ENCODE measurements at regions not wholly inside any gene's neighbourhood (a gene's known extent, or its start where the extent isn't known, plus 50 kb on each side); places are given as distances from the start of the nearest gene placed in this dataset.
"Not testable (repeated sequence)": the region's sequence is repeated elsewhere in the genome, so short reads cannot be mapped to it uniquely, and the experiment has no call there.

DNA sequence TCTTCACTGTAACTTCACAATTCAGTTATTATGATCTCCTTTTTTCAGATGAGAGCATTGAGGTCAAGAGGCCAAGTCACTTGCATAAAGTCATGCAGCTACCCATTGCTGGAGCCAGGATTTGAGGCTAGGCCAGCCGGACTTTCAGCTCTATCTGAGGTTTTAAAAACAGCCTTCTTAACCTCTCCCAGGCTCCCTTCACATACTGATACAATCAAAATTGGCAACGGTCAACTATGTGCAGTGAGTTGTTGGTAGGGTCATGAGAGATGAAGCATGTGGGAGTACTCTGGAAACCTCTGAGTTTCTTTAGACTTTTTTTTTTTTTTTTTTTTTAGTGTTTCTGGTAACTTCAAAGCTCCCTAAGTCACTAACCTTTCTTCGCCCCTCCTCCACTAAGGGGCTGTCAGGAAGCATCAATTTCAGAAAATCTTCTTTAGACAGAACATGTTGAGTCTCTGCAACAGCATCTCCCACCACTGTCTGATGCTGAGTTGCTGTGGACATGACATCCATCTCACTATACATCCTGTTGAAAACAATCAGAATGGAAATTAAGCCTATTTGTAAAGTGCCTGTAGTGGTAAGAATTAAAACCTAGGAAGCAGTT is 201.8 kb downstream of the SIPA1L2 start:
- Mint-ChIP-seq H3K4me1 (no peaks in the 10 kb centered on the region), H3K27ac (no peak overlapping the region), H3K4me3 (no peak overlapping the region), H3K9me3 (no peaks in the 10 kb centered on the region), H3K36me3 (no peaks in the 10 kb centered on the region), H3K27me3 (peaks cover 9% of the 10 kb centered on the region)
- CTCF ChIA-PET: no interaction called here
- DNase-seq: no peak

GRCh38 chr1:232426801-232427200 is 203.1 kb downstream of the SIPA1L2 start:
- CTCF ChIA-PET: no interaction called here
- no peaks in the 10 kb centered on the region for H3K36me3 Mint-ChIP-seq
- no peaks in the 10 kb centered on the region for H3K4me1 Mint-ChIP-seq
- no peak overlapping the region for H3K4me3 Mint-ChIP-seq
- H3K27me3 Mint-ChIP-seq: peaks cover 9% of the 10 kb centered on the region
- no peak for DNase-seq
- H3K27ac Mint-ChIP-seq: no peak overlapping the region
- no peaks in the 10 kb centered on the region for H3K9me3 Mint-ChIP-seq

- H3K9me3 Mint-ChIP-seq: no peaks in the 10 kb centered on the region
- DNase-seq: no peak
- no peaks in the 10 kb centered on the region for H3K4me1 Mint-ChIP-seq
- peaks cover 4% of the 10 kb centered on the region for H3K27me3 Mint-ChIP-seq
- CTCF ChIA-PET: no interaction called here
- no peaks in the 10 kb centered on the region for H3K36me3 Mint-ChIP-seq
- no peak overlapping the region for H3K4me3 Mint-ChIP-seq
- H3K27ac Mint-ChIP-seq: no peak overlapping the region
Measured at GRCh38 chr1:232425421-232425820, 204.5 kb downstream of the SIPA1L2 start.

DNA sequence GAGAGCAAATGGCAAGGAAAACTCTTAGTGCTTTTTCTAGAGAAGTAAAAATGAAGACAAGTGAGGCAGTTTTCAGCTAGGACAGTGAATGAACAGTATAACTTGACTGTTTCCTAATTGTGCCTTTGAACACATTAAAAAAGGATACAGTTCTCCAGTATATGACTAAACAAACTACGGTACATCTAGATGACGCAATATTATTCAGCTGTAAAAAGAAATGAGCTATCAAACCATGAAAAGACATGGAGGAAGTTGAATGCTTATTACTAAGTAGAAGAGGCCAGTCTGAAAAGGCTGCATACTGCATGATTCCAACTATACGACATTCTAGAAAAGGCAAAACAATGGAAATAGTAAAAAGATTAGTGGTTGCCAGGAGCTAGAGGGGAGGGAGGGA is 206.3 kb downstream of the SIPA1L2 start:
- H3K27ac Mint-ChIP-seq: no peak overlapping the region
- DNase-seq: no peak
- CTCF ChIA-PET: no interaction called here
- H3K27me3 Mint-ChIP-seq: peaks cover 3% of the 10 kb centered on the region
- no peaks in the 10 kb centered on the region for H3K9me3 Mint-ChIP-seq
- no peaks in the 10 kb centered on the region for H3K4me1 Mint-ChIP-seq
- no peak overlapping the region for H3K4me3 Mint-ChIP-seq
- no peaks in the 10 kb centered on the region for H3K36me3 Mint-ChIP-seq

DNA sequence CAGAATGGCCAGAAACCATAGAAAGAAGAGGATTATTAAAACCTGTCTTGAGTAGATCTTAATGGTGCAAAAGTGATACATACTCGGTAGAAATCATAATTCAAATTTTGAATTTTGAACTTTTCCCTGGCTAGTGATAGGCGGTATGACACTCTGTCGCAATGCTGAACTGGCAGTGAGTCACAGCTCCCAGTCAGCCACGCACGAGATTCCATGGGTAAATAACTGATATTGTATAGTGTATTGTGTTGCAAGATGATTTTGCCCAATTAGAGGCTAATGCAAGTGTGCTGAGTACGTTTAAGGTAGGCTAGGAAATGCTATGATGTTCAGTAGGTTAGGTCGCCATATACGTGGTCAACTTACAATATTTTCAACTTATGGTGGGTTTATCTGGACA is 207.0 kb downstream of the SIPA1L2 start:
- Mint-ChIP-seq H3K27me3 (peaks cover 3% of the 10 kb centered on the region), H3K36me3 (no peaks in the 10 kb centered on the region), H3K9me3 (no peaks in the 10 kb centered on the region), H3K4me3 (no peak overlapping the region), H3K27ac (no peak overlapping the region), H3K4me1 (no peaks in the 10 kb centered on the region)
- CTCF ChIA-PET: no interaction called here
- DNase-seq: no peak

DNA sequence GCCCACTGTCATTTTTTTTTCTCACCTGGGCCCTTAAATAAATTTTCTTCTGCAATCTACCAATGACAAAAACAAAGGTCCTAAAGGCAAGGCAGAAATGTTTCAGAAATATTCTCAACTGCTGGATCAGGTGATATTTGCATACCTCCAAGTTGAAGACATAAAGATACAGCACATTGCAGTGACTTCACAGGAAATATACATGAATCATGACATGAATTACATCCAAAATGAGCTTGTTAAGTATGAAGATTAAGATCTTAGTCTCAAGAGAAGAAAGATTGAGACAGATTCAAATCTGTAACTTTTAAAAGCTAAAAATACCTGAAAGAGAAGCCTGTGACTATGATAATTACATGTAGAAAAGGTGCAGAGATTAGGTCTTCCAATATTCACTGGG is 207.8 kb downstream of the SIPA1L2 start:
- DNase-seq: no peak
- Mint-ChIP-seq H3K27ac (no peak overlapping the region), H3K36me3 (no peaks in the 10 kb centered on the region), H3K4me1 (no peaks in the 10 kb centered on the region), H3K4me3 (no peak overlapping the region), H3K9me3 (no peaks in the 10 kb centered on the region), H3K27me3 (peaks cover 3% of the 10 kb centered on the region)
- CTCF ChIA-PET: no interaction called here

DNA sequence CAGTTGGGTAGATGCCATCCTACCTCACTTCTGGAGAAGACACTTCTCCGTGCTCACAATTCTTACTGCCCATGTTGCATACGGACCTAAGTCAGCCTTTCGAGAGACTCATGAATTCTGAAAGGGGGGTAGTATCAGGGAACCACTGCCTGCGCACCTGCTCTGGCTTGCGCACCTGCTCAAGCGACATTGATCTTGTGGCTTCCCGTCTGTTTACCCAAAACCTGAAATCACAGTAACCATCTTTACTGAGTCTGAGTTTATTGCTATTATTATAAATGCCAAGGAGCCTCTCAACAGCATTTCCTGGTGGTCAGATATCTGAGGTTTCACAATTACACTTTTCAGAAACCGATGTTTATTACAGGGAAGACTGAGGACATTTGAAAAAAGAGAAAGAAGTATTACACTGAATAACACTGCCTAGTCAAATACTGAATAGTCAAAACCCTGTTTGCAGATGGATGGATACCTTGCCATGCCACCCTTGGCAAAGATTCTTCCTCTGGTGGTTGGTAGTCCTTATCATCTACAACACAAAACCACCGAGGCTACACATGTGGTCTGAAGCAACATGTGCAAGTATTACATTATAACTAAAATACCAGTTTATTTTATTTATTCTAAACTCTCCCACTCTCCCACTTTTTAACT is 208.7 kb downstream of the SIPA1L2 start:
- Mint-ChIP-seq H3K27ac (no peak overlapping the region), H3K9me3 (no peaks in the 10 kb centered on the region), H3K36me3 (no peaks in the 10 kb centered on the region), H3K4me3 (no peak overlapping the region), H3K4me1 (no peaks in the 10 kb centered on the region), H3K27me3 (peaks cover 3% of the 10 kb centered on the region)
- no peak for DNase-seq
- CTCF ChIA-PET: no interaction called here

DNA sequence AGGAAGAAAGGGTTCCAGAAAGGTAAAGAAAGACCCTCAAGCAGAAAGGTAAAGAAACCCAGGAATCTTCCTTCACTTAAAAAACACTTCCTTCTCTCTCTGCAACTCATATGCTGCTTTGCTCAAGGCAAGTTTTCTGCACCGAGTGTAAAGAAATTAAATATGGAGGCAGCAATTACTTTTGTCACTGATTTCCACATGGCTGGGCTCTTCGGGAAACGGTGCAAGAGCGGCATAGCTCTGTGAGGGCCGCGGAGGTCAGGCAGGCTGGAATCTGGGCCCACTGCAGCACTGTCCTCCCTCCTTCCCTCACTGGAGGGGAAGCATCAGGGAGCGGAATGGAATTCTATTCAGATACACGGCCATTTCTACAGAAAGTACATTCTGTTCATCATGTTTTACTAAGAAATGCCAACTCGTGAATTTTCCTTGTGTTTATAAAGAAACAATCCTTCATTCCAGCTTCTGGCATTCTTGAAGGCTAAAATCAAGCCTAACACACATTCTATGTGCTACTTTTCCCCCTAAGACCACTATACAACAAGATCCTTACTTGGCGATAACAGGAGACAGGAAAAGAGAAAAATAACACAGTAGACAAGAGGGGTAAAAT is 212.2 kb downstream of the SIPA1L2 start:
- Mint-ChIP-seq H3K36me3 (no peaks in the 10 kb centered on the region), H3K27ac (no peak overlapping the region), H3K4me1 (no peaks in the 10 kb centered on the region), H3K9me3 (no peaks in the 10 kb centered on the region), H3K27me3 (no peaks in the 10 kb centered on the region), H3K4me3 (no peak overlapping the region)
- DNase-seq: no peak
- CTCF ChIA-PET: no interaction called here

GRCh38 chr1:232416026-232416568 is 213.8 kb downstream of the SIPA1L2 start:
- H3K4me1 Mint-ChIP-seq: no peaks in the 10 kb centered on the region
- H3K9me3 Mint-ChIP-seq: no peaks in the 10 kb centered on the region
- no peak overlapping the region for H3K4me3 Mint-ChIP-seq
- H3K27ac Mint-ChIP-seq: no peak overlapping the region
- no peaks in the 10 kb centered on the region for H3K36me3 Mint-ChIP-seq
- no peak for DNase-seq
- CTCF ChIA-PET: no interaction called here
- no peaks in the 10 kb centered on the region for H3K27me3 Mint-ChIP-seq

GRCh38 chr1:232415481-232415880 is 214.5 kb downstream of the SIPA1L2 start:
- H3K4me3 Mint-ChIP-seq, CTCF ChIA-PET, H3K36me3 Mint-ChIP-seq, DNase-seq, H3K27ac Mint-ChIP-seq, H3K27me3 Mint-ChIP-seq, H3K4me1 Mint-ChIP-seq, H3K9me3 Mint-ChIP-seq: not testable (repeated sequence)

GRCh38 chr1:232414100-232414499 is 215.8 kb downstream of the SIPA1L2 start:
- no peak overlapping the region for H3K4me3 Mint-ChIP-seq
- H3K9me3 Mint-ChIP-seq: peaks cover 5% of the 10 kb centered on the region
- no peak overlapping the region for H3K27ac Mint-ChIP-seq
- H3K27me3 Mint-ChIP-seq: no peaks in the 10 kb centered on the region
- no peaks in the 10 kb centered on the region for H3K36me3 Mint-ChIP-seq
- CTCF ChIA-PET: no interaction called here
- DNase-seq: no peak
- H3K4me1 Mint-ChIP-seq: no peaks in the 10 kb centered on the region

- H3K9me3 Mint-ChIP-seq: peaks cover 5% of the 10 kb centered on the region
- no peak overlapping the region for H3K4me3 Mint-ChIP-seq
- H3K36me3 Mint-ChIP-seq: no peaks in the 10 kb centered on the region
- no peaks in the 10 kb centered on the region for H3K27me3 Mint-ChIP-seq
- CTCF ChIA-PET: no interaction called here
- no peak for DNase-seq
- no peak overlapping the region for H3K27ac Mint-ChIP-seq
- H3K4me1 Mint-ChIP-seq: no peaks in the 10 kb centered on the region
Measured at GRCh38 chr1:232413674-232414073, 216.3 kb downstream of the SIPA1L2 start.

- Mint-ChIP-seq H3K27ac (no peak overlapping the region), H3K27me3 (no peaks in the 10 kb centered on the region), H3K4me1 (no peaks in the 10 kb centered on the region), H3K36me3 (no peaks in the 10 kb centered on the region), H3K4me3 (no peak overlapping the region), H3K9me3 (peaks cover 5% of the 10 kb centered on the region)
- DNase-seq: no peak
- CTCF ChIA-PET: no interaction called here
Measured at GRCh38 chr1:232409584-232409983, 220.3 kb downstream of the SIPA1L2 start.

DNA sequence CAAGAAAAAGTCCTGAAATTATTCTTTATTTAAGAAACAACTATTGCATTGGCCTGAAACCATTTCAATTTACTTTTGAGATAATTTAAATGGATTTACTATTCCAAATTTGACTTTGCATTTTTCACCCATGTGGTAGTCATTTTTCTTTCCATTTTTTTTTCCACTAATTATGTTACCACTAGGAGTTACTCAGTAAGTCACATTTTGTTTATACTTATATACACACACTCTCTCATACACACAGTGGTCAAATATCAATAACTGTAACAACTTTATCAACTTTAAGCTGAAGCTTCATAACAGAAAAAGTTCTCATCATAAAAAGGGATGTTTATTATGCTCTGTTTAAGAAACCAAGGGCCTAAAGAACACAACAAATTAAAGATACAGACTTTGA is 222.8 kb downstream of the SIPA1L2 start:
- Mint-ChIP-seq H3K27me3 (no peaks in the 10 kb centered on the region), H3K27ac (no peak overlapping the region), H3K4me1 (no peaks in the 10 kb centered on the region), H3K36me3 (no peaks in the 10 kb centered on the region), H3K9me3 (peaks cover 5% of the 10 kb centered on the region), H3K4me3 (no peak overlapping the region)
- CTCF ChIA-PET: no interaction called here
- DNase-seq: no peak

GRCh38 chr1:232405781-232406180 is 224.2 kb downstream of the SIPA1L2 start:
- no peaks in the 10 kb centered on the region for H3K27me3 Mint-ChIP-seq
- H3K27ac Mint-ChIP-seq: no peak overlapping the region
- H3K4me3 Mint-ChIP-seq: no peak overlapping the region
- no peaks in the 10 kb centered on the region for H3K36me3 Mint-ChIP-seq
- H3K4me1 Mint-ChIP-seq: no peaks in the 10 kb centered on the region
- H3K9me3 Mint-ChIP-seq: peaks cover 5% of the 10 kb centered on the region
- CTCF ChIA-PET: no interaction called here
- DNase-seq: no peak

Measured in activated naive CD4-positive, alpha-beta T cell treated with anti-CD3 and anti-CD28 coated beads, Interleukin-2, amount 10 ng/mL, durations not matched to agents 7 days and 5 days (primary cell).